ENCODE measurements at regions not wholly inside any gene's neighbourhood (a gene's known extent, or its start where the extent isn't known, plus 50 kb on each side); places are given as distances from the start of the nearest gene placed in this dataset.

GRCh38 chr16:64784635-64785034, 337.2 kb downstream of the CDH11 start:
- Mint-ChIP-seq H3K4me3 (no peak overlapping the region), H3K4me1 (ENCODE audit: low read depth) (no peaks in the 10 kb centered on the region), H3K27ac (no peak overlapping the region), H3K36me3 (ENCODE audit: low read depth) (no peaks in the 10 kb centered on the region), H3K9me3 (peaks cover 15% of the 10 kb centered on the region), H3K27me3 (no peaks in the 10 kb centered on the region)
- Histone ChIP-seq H3K27me3 (ENCODE audit: control insufficient read depth in 1 of 2, insufficient read depth in 2 of 2, low read length in 2 of 2) (no peaks in the 10 kb centered on the region), H3K36me3 (ENCODE audit: insufficient read depth, low read length) (no peaks in the 10 kb centered on the region), H3K4me1 (ENCODE audit: insufficient read depth, low read length) (no peaks in the 10 kb centered on the region), H3K27ac (ENCODE audit: low read depth in 1 of 2, low read length in 2 of 2) (no peak overlapping the region), H3K4me3 (ENCODE audit: low read length) (no peak overlapping the region), H3K9me3 (ENCODE audit: control insufficient read depth in 1 of 2, insufficient read depth in 1 of 2, low read length in 2 of 2) (no peaks in the 10 kb centered on the region)
- ChIA-PET CTCF (no interaction called here), POLR2A (no interaction called here)
- TF ChIP-seq, protein P1, sequence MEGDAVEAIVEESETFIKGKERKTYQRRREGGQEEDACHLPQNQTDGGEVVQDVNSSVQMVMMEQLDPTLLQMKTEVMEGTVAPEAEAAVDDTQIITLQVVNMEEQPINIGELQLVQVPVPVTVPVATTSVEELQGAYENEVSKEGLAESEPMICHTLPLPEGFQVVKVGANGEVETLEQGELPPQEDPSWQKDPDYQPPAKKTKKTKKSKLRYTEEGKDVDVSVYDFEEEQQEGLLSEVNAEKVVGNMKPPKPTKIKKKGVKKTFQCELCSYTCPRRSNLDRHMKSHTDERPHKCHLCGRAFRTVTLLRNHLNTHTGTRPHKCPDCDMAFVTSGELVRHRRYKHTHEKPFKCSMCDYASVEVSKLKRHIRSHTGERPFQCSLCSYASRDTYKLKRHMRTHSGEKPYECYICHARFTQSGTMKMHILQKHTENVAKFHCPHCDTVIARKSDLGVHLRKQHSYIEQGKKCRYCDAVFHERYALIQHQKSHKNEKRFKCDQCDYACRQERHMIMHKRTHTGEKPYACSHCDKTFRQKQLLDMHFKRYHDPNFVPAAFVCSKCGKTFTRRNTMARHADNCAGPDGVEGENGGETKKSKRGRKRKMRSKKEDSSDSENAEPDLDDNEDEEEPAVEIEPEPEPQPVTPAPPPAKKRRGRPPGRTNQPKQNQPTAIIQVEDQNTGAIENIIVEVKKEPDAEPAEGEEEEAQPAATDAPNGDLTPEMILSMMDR (IDR thresholded peaks at IDR 0.05) = no peak
- ATAC-seq (ENCODE audit: poor library complexity) = no peak
- intact Hi-C loops (cut with DNase I, micrococcal nuclease) = no loop called here
- no peak for DNase-seq

DNA sequence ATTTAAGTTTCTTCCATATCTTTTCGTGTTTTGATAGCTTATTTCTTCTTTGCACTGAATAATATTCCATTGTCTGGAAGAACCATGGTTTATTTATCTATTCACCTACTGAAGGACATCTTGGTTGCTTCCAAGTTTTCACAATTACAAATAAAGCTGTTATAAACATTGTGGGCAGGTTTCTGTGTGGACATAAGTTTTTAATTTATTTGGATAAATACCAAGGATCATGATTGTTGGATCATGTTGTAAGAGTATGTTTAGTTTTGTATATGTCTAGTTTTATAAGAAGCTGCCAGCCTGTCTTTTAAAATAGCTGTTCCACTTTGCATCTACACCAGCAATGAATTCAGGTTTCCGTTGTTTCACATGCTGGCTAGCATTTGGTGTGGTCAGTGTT, 339.4 kb downstream of the CDH11 start:
- Mint-ChIP-seq H3K9me3 (peaks cover 15% of the 10 kb centered on the region), H3K4me3 (no peak overlapping the region), H3K27ac (no peak overlapping the region), H3K4me1 (ENCODE audit: low read depth) (no peaks in the 10 kb centered on the region), H3K27me3 (no peaks in the 10 kb centered on the region), H3K36me3 (ENCODE audit: low read depth) (no peaks in the 10 kb centered on the region)
- no peaks in the 10 kb centered on the region for H3K4me1 ChIP-seq (ENCODE audit: insufficient read depth, low read length)
- H3K36me3 ChIP-seq (ENCODE audit: insufficient read depth, low read length) = no peaks in the 10 kb centered on the region
- no peak for ATAC-seq (ENCODE audit: poor library complexity)
- no peak overlapping the region for H3K4me3 ChIP-seq (ENCODE audit: low read length)
- intact Hi-C loops (cut with DNase I, micrococcal nuclease) = no loop called here
- TF ChIP-seq, protein P1 (IDR thresholded peaks at IDR 0.05) = no peak
- no peaks in the 10 kb centered on the region for H3K27me3 ChIP-seq (ENCODE audit: control insufficient read depth in 1 of 2, insufficient read depth in 2 of 2, low read length in 2 of 2)
- no peak overlapping the region for H3K27ac ChIP-seq (ENCODE audit: low read depth in 1 of 2, low read length in 2 of 2)
- DNase-seq = no peak
- POLR2A ChIA-PET = no interaction called here
- CTCF ChIA-PET = no interaction called here
- no peaks in the 10 kb centered on the region for H3K9me3 ChIP-seq (ENCODE audit: control insufficient read depth in 1 of 2, insufficient read depth in 1 of 2, low read length in 2 of 2)

- Mint-ChIP-seq H3K4me1 (ENCODE audit: low read depth) (no peaks in the 10 kb centered on the region), H3K9me3 (peaks cover 11% of the 10 kb centered on the region), H3K27ac (no peak overlapping the region), H3K27me3 (no peaks in the 10 kb centered on the region), H3K36me3 (ENCODE audit: low read depth) (no peaks in the 10 kb centered on the region), H3K4me3 (no peak overlapping the region)
- no peaks in the 10 kb centered on the region for H3K27me3 ChIP-seq (ENCODE audit: control insufficient read depth in 1 of 2, insufficient read depth in 2 of 2, low read length in 2 of 2)
- no peak overlapping the region for H3K27ac ChIP-seq (ENCODE audit: low read depth in 1 of 2, low read length in 2 of 2)
- CTCF ChIA-PET = no interaction called here
- no peak for DNase-seq
- TF ChIP-seq, protein P1 (IDR thresholded peaks at IDR 0.05) = no peak
- no peaks in the 10 kb centered on the region for H3K9me3 ChIP-seq (ENCODE audit: control insufficient read depth in 1 of 2, insufficient read depth in 1 of 2, low read length in 2 of 2)
- no peak for ATAC-seq (ENCODE audit: poor library complexity)
- H3K4me1 ChIP-seq (ENCODE audit: insufficient read depth, low read length) = no peaks in the 10 kb centered on the region
- intact Hi-C loops (cut with DNase I, micrococcal nuclease) = no loop called here
- POLR2A ChIA-PET = no interaction called here
- no peaks in the 10 kb centered on the region for H3K36me3 ChIP-seq (ENCODE audit: insufficient read depth, low read length)
- H3K4me3 ChIP-seq (ENCODE audit: low read length) = no peak overlapping the region
These were observed 341.4 kb downstream of the CDH11 start for GRCh38 chr16:64780445-64780844.

Data from CD4-positive, alpha-beta T cell (primary cell).